Activated CD4-positive, alpha-beta T cell treated with anti-CD3 and anti-CD28 coated beads, Interleukin-2, amount 50 U/mL, for 48 hours (primary cell): ENCODE measurements at regions not wholly inside any gene's neighbourhood (a gene's known extent, or its start where the extent isn't known, plus 50 kb on each side); places are given as distances from the start of the nearest gene placed in this dataset.
"Not testable (repeated sequence)": the region's sequence is repeated elsewhere in the genome, so short reads cannot be mapped to it uniquely, and the experiment has no call there.

ENCODE experiments used
- DNase-seq, 2 experiments: peaks; one replicate each; pipeline ENCODE4 v3.0.0-alpha.2; 2020

DNA sequence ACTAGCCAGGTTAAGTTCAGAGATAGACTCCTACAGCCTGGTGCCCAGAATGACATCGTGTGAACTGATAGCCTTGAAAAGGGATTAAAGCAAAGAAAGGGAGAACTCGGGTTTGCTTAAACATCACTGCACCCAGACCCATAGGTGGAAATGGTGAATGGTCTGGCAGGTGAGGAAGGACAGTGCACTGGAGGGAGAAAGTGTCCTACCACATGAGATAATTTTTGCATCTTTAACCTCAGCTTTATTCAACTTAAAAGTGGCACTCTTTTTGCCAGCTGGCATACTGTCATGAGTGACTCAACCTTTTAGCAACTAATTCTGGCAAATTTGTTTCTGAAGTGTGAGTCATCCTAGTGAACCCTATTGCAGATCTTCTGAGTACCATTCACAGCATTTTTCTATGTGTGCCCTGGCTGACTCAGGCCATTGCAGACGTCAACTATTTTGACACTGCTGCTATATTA lies 53.0 kb upstream of the DAPP1 start:
- DNase-seq, result peak; percentile 12 to 26

DNA sequence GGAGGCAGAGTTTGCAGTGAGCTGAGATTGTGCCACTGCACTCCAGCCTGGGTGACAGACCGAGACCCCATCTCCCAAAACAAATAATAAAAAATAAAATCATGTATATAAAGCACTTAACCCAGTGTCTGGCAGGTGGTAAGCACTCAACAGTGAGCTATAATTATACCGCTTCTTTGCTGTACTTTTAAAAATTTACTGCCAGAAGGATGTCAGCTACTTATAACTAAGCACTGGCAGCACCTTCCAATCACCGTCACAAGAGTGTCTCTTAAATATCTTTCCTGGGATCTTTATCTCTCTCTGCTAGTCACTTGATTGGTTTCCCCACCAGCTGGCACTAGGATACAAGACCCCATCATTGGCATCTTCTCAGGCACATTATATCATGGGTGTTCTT lies 53.9 kb upstream of the DAPP1 start:
- DNase-seq, result no peak

DNA sequence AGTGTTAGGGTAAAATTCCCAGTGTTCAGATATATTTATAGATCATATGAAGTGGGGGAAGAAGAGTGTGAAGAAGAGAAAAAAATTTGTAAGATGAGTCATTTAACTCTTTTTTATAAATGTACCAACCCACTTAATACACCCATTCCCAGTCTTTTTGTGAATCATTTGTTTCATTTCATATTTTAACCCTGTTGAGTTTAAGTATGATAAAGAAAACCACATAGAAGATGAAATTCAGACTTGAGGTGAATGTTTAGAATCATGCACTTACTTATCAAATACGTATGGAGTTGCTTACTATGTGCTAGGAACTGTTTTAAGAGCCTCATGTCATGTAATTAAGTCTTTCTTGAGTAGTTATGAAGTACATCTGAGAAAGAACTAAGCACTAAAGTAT lies 56.6 kb upstream of the DAPP1 start:
- no peak for DNase-seq

DNA sequence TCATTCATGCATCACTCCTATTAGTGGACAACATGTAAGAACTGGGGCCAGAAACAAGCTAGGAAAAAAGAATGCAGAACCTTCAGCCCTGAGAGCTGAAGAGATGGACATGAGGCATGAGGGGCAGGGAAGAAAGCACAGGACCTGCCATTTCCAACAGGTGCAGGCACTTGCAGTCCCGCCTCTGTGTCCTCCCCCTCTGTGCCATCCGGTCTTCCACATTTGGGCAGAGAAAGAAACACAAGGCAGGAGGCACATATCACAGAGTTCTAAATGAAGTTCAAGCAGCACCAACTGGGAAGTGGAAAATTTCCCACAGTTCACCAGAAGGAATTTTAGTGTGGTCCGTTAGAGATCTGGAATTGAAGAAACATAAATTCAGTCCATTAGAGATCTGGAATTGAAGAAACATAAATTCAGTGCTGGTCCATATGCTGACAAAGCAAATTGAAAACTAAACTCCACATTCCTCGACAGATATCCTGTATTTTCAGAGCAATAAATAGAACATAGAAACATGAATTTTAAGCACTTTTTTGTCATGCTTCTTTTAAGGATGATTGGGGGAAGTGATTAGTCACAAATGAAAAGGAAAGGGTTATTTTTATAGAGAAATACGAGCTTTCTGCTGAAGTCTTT lies 57.2 kb upstream of the DAPP1 start:
- DNase-seq, result no peak

DNA sequence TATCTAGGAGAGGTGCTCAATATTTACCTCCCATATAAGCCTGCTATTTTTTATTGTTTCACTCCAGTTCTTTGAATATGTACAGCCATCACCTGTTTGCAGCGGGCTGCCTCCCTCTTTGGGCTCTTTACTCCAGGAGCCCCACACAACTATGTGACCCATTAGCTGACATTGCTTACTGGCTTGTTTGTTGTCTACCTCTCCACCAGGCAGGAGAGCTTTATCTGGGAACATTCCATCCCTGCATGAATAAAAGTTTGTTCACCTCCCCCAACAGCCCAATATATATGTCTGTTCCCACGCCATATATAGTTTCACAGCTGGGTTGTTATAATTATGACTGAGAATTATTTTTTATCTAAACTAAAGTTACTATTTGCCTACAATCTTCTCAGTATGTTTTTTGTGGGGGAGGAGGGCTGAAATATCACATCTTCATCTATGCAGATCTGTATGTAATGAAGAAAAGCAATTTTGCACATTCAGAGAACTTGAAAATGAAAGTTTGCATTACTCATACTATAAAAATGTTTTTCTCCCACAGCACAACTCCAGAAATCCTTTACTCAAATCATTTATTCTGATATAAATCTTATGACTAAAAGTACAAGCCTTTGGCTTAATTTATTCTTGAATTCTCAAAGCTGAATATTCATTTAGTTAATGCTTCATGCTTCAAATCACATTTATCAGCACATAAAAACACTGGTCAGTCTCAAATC lies 61.2 kb upstream of the DAPP1 start:
- DNase-seq, result no peak

DNA sequence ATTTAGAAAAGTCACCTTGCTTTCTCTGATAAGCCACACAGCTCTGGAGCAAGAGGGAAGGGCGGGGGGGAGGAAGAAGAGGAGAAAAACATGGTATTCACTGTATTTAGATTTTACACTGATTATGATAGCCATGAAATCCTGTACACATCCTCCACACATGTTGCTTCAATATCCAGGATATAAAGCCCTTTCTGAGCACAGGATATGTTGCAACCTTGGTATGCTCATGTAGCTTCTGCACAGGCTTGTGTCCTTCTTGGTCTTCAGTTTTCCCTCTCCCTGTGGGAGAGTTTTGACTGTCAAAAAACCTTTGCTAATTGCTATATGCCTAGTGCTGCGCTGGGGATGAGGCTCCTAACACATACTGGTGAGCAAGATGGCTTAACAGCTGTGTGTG lies 61.9 kb upstream of the DAPP1 start:
- no peak for DNase-seq

DNA sequence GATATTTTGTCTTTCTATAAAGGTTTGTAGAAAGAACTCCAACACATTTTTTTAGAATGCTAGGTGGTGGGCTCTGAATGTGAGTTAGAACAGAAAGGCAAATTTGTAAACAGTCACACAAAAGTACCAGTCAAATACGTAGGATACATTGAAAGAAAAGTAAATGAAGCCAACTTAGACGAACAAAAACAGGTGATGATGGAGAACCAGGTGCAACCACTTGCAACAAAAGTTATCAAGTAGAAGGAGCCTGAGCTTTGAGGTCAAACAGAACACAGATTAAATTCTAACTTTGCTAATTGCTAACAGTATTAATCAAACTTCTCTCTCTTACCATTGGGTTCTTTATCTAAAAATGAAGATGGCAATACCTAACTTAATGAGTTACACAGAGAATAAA lies 62.7 kb upstream of the DAPP1 start:
- DNase-seq, result no peak

DNA sequence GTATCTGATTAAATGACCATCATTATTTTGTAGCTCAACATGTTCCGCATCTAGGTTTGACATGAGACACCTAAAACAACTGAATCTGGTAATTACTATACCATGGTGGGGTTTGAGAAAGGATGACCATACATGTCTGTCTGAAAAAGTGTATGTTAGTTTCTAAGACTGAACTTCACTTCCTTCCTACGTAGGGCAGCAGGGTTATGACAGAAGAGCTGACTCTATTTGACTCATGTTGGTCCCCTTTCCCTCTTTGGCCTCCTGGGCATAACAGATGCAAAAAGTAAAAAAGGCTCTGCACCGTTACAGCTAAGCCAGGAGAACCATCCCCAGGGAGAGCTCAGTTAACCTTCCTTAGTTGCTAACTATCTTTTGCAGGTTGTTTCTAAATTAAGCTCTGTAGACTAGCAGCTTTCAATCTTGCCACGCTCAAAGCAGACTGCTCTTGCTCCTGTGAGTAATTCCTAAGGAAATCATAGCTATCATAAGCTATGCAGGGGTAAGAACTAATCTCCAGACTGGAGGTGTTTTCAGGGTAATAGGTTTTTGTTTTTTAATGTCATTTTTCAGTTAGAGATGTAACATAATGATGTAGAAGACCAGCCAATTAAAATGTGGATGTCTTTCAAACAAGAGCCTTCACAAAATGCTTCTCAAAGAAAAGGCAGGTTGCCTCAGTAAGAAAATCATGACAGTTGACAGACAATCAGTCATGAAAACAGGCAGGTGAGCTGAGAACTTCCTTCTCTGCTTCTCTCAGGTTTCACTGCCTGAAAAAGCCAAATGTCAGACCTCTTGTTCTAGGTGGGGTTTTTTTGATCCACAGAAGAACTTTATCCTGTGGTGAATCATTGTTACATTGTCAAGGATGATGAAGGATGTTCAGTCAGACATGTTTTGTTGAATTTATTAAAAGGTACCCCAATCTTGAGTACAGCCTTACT lies 66.9 kb upstream of the DAPP1 start:
- no peak for DNase-seq

DNA sequence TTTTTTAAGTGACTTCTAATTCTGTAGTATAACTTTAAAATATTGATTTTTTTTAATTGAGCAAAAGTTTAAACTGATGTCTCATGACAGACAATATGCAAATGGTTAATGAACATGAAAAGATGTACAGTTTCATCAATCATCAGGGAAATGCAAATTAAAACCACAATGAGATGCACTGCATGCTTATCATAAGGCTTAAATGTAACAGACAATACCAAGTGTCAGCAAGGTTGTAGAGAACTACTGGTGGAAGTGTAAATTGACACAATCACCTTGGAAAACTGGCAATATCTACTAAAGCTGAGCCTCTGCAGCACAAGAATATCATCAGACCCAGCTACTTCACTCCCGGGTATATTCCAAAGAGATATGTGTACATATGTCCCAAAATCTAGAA lies 70.2 kb upstream of the DAPP1 start:
- no peak for DNase-seq

DNA sequence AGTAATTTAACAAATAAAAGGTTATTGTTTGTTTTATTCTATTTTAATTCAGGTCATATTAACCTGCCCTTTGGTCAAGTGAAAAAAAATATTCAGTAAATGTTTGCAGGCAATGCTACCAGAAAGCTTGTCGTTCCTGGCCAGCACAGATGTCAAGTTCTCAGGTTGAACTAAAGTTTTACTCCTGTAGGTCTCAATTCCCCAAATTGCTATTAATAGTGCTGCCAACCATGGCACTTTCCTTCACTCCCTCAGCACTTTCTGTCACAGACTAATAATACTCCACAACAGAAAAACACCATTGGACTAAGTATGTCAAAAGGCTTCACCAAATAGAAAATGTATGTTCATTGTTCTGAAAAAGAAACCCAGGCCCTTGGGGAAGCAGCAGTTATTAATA lies 79.2 kb upstream of the C4orf54 start:
- no peak for DNase-seq

DNA sequence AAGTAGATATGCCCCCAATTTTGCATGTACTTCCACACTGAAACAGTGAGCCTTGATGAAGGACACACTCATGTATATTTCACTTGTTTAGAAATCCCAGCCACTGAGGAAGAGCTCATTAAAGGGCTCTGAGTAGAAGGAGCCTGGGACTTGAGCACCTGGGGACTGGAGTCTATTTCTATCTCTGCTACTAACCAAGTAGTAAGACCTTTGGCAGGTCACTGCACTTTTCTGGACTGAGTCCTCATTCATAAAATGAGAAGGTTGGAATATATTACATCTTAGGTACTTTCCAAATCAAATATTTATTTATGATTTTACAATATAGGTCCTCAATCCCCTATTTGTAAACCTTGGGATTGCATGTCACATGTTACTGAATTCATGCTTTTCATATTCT lies 78.2 kb upstream of the C4orf54 start:
- DNase-seq, result no peak

DNA sequence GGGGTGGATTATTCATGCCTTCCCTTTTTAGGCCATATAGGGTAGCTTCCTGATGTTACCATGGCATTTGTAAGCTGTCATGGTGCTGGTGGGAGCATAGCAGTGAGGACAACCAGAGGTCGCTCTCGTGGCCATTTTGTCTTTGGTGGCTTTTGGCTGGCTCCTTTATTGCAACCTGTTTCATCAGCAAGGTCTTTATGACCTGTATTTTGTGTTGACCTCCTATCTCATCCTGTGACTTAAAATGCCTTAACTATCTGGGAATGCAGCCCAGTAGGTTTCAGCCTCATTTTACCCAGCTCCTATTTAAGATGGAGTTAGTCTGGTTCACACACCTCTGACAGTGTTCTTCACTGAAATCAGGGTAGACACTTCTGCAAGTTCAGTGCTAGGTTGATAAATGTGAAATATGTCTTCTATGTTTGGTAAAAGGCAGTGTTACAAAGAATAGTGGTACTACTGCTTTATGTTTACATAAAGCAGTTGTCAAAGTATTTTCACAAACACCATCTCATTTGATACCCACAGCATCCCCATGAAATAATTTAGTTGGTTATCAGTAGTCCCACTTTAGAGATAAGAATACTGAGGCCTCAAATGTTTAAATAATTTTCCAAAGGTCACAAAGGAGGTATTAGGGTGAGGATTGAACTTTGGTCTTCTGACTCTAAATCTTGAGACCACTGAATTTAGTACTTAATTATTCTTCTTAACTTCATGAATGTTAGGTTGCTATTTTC lies 77.1 kb upstream of the C4orf54 start:
- no peak for DNase-seq

DNA sequence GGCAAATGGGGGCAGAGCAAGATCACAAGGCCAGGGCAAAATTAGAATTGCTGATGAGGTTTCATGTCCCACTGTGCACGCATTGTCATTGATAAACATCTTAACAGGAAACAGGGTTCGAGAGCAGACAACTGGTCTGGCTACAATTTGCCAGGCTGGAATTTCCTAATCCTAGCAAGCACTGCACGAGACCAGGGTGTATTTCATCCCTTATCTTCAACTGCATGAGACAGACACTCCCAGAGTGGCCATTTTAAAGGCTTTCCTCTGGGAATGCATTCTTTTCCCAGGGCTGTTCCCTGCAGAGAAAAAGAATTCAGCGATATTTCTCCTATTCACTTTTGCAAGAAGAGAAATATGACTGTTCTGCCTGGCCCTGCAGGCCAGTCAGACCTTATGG lies 75.8 kb upstream of the C4orf54 start:
- DNase-seq, result not testable (repeated sequence)

DNA sequence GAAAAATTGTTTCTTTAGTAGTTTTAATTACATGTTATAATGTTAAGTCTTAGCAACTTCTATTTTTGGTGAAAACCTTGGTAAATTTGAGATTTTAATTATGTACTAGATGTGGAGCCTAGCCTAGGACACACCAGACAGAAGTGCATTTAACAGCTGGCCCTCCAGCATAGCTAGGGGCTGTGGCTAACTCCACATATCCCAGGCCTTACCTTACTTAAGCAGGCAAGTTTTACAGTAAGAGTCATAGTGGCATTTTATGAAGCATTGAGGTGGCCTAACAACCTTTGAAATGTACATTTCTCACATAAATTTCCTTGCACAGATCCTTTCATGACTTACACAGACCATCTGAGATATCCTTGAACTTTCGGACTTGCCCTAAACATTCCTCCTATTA lies 71.6 kb upstream of the C4orf54 start:
- DNase-seq, result no peak

DNA sequence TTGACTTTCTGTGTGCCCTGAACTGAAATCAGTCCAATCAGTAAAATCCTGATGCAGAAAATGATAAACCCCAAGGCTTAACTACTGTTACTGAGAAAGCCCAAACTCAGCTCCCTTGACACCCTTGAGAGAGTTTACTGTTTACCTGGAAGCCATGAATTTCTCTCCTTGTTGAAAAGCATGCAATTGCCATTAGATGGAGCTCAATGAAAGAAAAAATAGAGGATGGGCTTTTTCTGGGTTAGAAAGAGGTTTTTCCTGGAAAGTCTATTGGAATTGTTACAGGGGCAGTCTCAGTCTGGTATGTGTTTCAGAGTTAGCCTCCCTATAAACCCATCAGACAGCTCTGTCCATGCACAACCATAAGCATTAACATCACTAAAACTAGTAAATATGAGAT lies 66.4 kb upstream of the C4orf54 start:
- no peak for DNase-seq

DNA sequence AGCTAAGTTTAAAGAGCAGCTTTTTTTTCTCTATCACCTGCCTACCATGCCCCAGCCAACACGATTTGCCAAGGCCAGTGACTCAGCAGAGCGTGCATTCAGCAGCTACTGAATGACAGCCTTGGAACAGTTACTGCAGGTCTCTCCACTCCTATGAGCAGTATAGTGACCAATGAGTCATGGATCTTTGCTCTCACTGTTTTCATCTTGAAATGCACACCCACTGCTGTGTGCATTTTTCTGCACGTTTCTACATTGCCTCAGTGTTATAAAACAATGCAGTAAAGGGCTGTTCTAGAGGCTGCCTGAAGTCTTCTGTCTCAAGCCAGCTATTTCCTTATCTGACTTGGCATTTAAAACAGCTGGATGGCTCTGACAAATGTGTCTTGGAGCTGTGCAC lies 66.0 kb upstream of the C4orf54 start:
- DNase-seq, result peak; percentile 7 to 12

DNA sequence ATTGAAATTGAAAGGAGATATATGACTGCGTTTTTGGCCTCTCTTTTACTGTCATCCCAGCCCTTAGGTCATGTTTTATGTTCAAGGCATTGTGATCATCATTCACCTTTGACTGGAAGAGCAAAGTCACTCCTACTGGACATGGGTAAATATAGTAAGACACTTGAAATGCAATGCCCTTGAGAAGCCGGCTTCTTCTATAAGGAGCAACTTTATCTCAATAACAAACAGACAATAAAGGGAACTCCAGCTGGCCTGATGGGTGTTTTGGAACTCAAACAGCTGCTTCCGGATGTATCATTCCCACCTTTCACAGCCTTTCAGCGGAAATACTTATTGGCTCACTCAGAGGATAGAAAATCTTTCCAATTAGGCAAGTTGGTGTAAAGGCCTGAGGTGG lies 65.1 kb upstream of the C4orf54 start:
- DNase-seq, result no peak

DNA sequence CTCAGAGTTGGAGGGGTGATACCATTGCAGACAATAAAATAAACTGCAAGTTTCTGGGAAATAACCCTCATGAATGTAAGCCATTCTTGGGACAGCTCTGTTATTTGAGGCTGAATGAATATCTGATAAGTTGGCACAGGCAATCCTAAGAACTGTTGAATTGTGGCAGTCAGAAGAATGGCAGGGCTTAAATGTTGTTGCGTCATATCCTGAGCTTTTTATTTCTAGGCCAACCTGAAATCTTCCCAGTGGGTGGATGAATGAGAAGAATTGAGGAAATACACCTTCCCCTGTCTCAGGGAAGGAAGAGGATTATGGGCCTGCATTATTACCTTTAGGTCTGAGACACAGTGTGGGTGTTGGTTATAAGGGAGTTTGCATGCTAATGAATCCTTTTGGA lies 64.4 kb upstream of the C4orf54 start:
- no peak for DNase-seq

DNA sequence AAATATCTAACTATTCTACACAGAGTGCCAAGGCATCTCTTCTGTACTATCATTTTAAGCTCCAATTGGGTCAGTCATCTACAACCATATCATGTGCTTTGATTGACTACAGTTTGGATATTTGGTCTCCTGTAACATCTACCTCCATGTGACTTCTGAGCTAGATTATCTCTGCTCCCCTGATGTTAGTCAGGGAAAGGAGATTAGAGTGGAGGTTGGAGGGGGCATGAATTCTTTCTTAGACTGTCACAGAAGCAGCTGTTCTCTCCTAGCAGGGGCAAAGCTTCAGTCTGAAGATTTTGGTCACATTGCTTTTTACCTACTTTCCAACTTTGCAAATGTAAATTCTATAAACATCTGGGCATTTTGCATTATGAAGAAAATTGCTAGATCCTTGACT lies 62.6 kb upstream of the C4orf54 start:
- no peak for DNase-seq

DNA sequence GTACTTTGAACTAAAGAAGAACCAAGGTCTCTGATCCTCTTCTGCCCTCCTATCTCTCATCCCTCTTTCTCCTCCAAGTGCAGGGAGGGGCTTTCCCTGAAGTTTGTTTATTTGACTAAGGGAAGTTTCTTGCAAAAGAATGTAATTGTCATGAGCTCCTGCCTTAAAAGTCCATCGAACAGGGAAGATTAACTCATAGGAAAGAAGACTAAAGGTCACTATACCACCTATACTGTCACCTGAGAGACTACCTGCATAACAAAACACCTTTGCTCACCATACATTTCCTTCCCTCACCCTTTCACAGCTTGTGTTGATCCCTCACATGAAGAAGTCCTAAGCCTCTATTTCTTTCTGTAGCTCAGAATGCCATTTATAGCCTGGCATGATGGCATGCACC lies 59.4 kb upstream of the C4orf54 start:
- no peak for DNase-seq

DNA sequence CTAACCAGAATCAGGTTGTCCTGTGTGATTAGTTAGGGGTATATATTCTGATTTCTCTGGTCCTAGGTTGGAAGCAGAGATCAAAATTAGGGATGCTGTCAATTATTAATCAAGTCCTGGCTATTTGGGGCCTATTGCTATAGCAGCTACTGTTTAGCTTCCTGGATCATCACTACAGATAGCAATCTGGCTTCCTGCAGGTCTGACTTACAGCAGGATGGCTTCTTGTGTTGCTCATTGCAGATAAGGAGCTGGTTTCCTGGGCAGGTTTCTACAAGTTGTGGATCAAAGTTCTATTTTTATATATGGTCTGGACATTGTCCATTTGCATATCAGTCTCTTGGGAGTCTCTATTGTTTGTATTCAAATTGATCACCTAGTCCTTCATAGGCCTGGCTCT lies 57.7 kb upstream of the C4orf54 start:
- no peak for DNase-seq

DNA sequence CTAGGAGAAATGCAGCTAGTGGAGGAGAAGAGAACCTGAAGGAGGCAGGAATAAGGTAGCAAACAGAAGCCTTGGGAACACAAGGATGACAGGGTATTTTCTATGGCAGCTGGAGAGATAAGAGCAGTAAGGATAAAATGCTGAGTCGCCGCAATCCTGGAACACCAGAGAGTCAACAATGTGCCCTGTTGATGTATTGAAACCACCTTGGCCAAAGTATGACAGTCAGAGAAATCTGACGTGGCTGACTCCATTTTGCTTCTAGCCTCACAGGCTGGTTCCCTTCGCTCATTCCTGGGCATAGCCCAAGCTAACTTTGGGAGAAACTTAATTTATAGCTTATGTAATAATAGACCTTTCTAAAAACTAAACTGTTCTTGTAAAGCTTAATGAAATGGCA lies 56.6 kb upstream of the C4orf54 start:
- DNase-seq, result no peak

DNA sequence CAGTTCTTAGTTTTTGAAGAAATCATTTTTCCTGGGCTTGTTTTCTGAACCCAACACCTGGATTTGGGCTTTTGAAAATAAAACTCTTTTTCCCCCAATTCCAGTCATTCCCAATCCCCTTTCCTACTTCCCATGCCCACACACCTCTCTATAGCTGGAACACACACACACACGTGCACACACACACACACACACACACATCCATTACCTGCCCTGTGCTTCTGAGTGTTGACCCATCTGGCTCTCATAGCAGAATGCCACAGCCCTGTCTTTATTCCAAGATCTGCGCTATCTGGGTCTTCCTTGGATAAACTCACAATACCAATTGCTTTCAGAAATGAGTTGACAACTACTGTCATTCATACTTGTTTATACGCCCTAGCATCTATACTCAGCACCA lies 54.9 kb upstream of the C4orf54 start:
- no peak for DNase-seq
